ENCODE measurements at regions not wholly inside any gene's neighbourhood (a gene's known extent, or its start where the extent isn't known, plus 50 kb on each side); places are given as distances from the start of the nearest gene placed in this dataset.

DNA sequence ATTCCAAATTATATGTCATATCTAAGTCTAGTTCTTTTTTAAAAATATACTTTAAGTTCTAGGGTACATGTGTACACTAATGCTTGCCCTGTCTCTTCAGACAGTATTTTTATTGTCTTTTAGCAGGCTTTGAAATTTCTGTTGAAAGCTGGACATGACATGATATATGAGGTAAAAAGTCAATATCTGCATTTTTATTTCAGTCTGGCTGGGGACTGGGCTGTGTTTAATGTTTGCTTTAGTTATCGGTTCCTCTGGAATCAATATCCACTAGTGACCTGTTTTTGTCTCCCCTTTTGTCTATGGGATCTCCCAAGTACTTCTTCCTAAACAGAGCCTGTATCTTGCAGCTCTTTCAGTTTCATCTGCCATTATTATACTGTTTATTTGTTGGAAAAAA is 786.2 kb upstream of the GJE1 start:
- TF ChIP-seq POLR2A (IDR thresholded peaks at IDR 0.05): no peak
- TF ChIP-seq, protein P1, sequence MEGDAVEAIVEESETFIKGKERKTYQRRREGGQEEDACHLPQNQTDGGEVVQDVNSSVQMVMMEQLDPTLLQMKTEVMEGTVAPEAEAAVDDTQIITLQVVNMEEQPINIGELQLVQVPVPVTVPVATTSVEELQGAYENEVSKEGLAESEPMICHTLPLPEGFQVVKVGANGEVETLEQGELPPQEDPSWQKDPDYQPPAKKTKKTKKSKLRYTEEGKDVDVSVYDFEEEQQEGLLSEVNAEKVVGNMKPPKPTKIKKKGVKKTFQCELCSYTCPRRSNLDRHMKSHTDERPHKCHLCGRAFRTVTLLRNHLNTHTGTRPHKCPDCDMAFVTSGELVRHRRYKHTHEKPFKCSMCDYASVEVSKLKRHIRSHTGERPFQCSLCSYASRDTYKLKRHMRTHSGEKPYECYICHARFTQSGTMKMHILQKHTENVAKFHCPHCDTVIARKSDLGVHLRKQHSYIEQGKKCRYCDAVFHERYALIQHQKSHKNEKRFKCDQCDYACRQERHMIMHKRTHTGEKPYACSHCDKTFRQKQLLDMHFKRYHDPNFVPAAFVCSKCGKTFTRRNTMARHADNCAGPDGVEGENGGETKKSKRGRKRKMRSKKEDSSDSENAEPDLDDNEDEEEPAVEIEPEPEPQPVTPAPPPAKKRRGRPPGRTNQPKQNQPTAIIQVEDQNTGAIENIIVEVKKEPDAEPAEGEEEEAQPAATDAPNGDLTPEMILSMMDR (IDR thresholded peaks at IDR 0.05): no peak
